SK-N-SH treated with all-trans-retinoic acid at 6 μM for 48 hours (cell line): ENCODE measurements at regions not wholly inside any gene's neighbourhood (a gene's known extent, or its start where the extent isn't known, plus 50 kb on each side); places are given as distances from the start of the nearest gene placed in this dataset.

Source experiments
- GLIS3 ChIP-seq: fragments of 250-450 bp; sonication (Bioruptor Pico); IDR thresholded peaks from 2 replicates; pipeline ENCODE4 v1.5.0; 2020; ENCODE audit warnings: mild to moderate bottlenecking, moderate library complexity
- TOX ChIP-seq: fragments of 250-450 bp; sonication (Bioruptor Pico); IDR thresholded peaks from 2 replicates; pipeline ENCODE4 v1.8.0; 2021; ENCODE audit warnings: mild to moderate bottlenecking, moderate library complexity, borderline replicate concordance
- ZFP3 ChIP-seq: fragments of 250-450 bp; sonication (Bioruptor Pico); IDR thresholded peaks from 2 replicates; pipeline ENCODE4 v1.5.0; 2020; ENCODE audit warnings: mild to moderate bottlenecking, moderate library complexity
- ZFP30 ChIP-seq: fragments of 450-650 bp; formaldehyde crosslinking; IDR thresholded peaks from 2 replicates; pipeline ENCODE4 v1.5.0; 2022; ENCODE audit warnings: mild to moderate bottlenecking, moderate library complexity
- ZNF8 ChIP-seq: fragments of 450-650 bp; formaldehyde crosslinking; IDR thresholded peaks from 2 replicates; pipeline ENCODE4 v1.5.0; 2020; ENCODE audit warnings: mild to moderate bottlenecking, moderate library complexity
- TF ChIP-seq, protein P1 (sequence below): fragments of 250-450 bp; sonication (Bioruptor Pico); IDR thresholded peaks from 2 replicates; pipeline ENCODE4 v1.8.0; 2020; ENCODE audit warnings: mild to moderate bottlenecking, moderate library complexity, borderline replicate concordance

GRCh38 chr2:122542646-122543045, 787.2 kb downstream of the TSN start:
- TF ChIP-seq GLIS3 (CRISPR knock-in tag) (no peak), ZFP3 (no peak), ZNF8 (no peak), TOX (CRISPR knock-in tag) (no peak), ZFP30 (no peak)
- TF ChIP-seq, protein P1, sequence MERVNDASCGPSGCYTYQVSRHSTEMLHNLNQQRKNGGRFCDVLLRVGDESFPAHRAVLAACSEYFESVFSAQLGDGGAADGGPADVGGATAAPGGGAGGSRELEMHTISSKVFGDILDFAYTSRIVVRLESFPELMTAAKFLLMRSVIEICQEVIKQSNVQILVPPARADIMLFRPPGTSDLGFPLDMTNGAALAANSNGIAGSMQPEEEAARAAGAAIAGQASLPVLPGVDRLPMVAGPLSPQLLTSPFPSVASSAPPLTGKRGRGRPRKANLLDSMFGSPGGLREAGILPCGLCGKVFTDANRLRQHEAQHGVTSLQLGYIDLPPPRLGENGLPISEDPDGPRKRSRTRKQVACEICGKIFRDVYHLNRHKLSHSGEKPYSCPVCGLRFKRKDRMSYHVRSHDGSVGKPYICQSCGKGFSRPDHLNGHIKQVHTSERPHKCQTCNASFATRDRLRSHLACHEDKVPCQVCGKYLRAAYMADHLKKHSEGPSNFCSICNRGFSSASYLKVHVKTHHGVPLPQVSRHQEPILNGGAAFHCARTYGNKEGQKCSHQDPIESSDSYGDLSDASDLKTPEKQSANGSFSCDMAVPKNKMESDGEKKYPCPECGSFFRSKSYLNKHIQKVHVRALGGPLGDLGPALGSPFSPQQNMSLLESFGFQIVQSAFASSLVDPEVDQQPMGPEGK (CRISPR knock-in tag), result no peak
